GM12865 (cell line): ENCODE measurements at regions not wholly inside any gene's neighbourhood (a gene's known extent, or its start where the extent isn't known, plus 50 kb on each side); places are given as distances from the start of the nearest gene placed in this dataset.

Experiments used
- DNase-seq: peaks from one replicate; pipeline ENCODE4 v3.0.0; 2010; ENCODE audit warnings: low read depth
- H3K4me3 ChIP-seq: 2 replicates; pipeline ENCODE4 v1.5.1; 2011; ENCODE audit warnings: mild to moderate bottlenecking, low read depth, low read length, control low read depth
- CTCF ChIP-seq: IDR thresholded peaks from 2 replicates; pipeline ENCODE4 v1.5.1; 2011; ENCODE audit warnings: low read length, control low read depth, low read depth, inconsistent platforms; ENCODE audit not compliant: insufficient read depth; ENCODE audit errors: missing control alignments

GRCh38 chr11:103648670-103649400, 387.6 kb upstream of the DDI1 start:
- no peak overlapping the region for H3K4me3 ChIP-seq
- DNase-seq = no peak
- no peak for TF ChIP-seq CTCF

GRCh38 chr11:103649401-103649895, 387.0 kb upstream of the DDI1 start:
- TF ChIP-seq CTCF = no peak
- no peak overlapping the region for H3K4me3 ChIP-seq
- DNase-seq = no peak

- TF ChIP-seq CTCF = no peak
- no peak for DNase-seq
Observed at GRCh38 chr11:103650330-103650729, 386.1 kb upstream of the DDI1 start.

GRCh38 chr11:103651341-103651998, 385.0 kb upstream of the DDI1 start:
- no peak for DNase-seq
- no peak for TF ChIP-seq CTCF
- no peak overlapping the region for H3K4me3 ChIP-seq

More at GRCh38 chr11:103650330-103650729, 386.1 kb upstream of the DDI1 start:
- H3K4me3 ChIP-seq = no peak overlapping the region

GRCh38 chr11:103652013-103652412, 384.4 kb upstream of the DDI1 start:
- TF ChIP-seq CTCF = no peak
- no peak for DNase-seq
- no peak overlapping the region for H3K4me3 ChIP-seq

GRCh38 chr11:103656382-103656781, 380.1 kb upstream of the DDI1 start:
- no peak overlapping the region for H3K4me3 ChIP-seq
- no peak for TF ChIP-seq CTCF
- DNase-seq = no peak
